ENCODE measurements at regions not wholly inside any gene's neighbourhood (a gene's known extent, or its start where the extent isn't known, plus 50 kb on each side); places are given as distances from the start of the nearest gene placed in this dataset.

GRCh38 chr4:152106113-152106763 is 345.4 kb upstream of the GATB start:
- Histone ChIP-seq H4K20me1 (ENCODE audit: insufficient read depth, low read length) (no peaks in the 10 kb centered on the region), H3K27ac (ENCODE audit: low read depth in 1 of 2, low read length in 2 of 2) (peak overlapping the region in 1 of 2 donors; percentile 32), H3K4me3 (replicated peaks in 1 of 3; ENCODE audit: low read depth in 2 of 3, low read length in 3 of 3) (no peak overlapping the region), H3K9me3 (replicated peaks in 1 of 2; ENCODE audit: control insufficient read depth in 1 of 2, insufficient read depth in 1 of 2, low read length in 2 of 2) (no peaks in the 10 kb centered on the region), H3K4me2 (replicated peaks; ENCODE audit: extremely low read depth, low read length, poor library complexity, severe bottlenecking) (peak overlapping the region; percentile 8), H2AFZ (ENCODE audit: insufficient read depth, low read depth, low read length, poor library complexity, severe bottlenecking) (no peak overlapping the region), H3K4me1 (ENCODE audit: control insufficient read depth in 1 of 2, insufficient read depth in 2 of 2, low read length in 2 of 2) (peaks cover 7 to 10% of the 10 kb centered on the region in 2 donors), H3K9ac (ENCODE audit: insufficient read depth, low read length, poor library complexity, severe bottlenecking) (no peak overlapping the region), H3K36me3 (replicated peaks in 1 of 2; ENCODE audit: control insufficient read depth in 1 of 2, insufficient read depth in 2 of 2, low read length in 2 of 2) (no peaks in the 10 kb centered on the region), H3K27me3 (ENCODE audit: control insufficient read depth in 2 of 2, insufficient read depth in 2 of 2, low read length in 2 of 2) (no peaks in the 10 kb centered on the region), H3K79me2 (ENCODE audit: insufficient read depth, low read length) (no peaks in the 10 kb centered on the region)
- no peak overlapping the region for H3K4me3 Mint-ChIP-seq
- H3K9me3 Mint-ChIP-seq, result peaks cover 0 to 2% (median 0%) of the 10 kb centered on the region in 7 donors
- H3K4me1 Mint-ChIP-seq, result peaks cover 12% of the 10 kb centered on the region
- peak; percentile 6 to 78 (median 26) for DNase-seq
- 10% methylated on average over 2 of the region's 6 CpGs for WGBS (ENCODE audit: insufficient coverage)
- peak overlapping the region in 2 of 7 donors; percentile 44 to 58 for H3K27ac Mint-ChIP-seq
- intact Hi-C loops (cut with micrococcal nuclease), result no loop called here
- TF ChIP-seq CTCF (IDR thresholded peaks at IDR 0.05), result no peak
- H3K36me3 Mint-ChIP-seq, result no peaks in the 10 kb centered on the region
- peaks cover 1 to 4% (median 3%) of the 10 kb centered on the region in 3 donors for H3K27me3 Mint-ChIP-seq (ENCODE audit: low read depth in 3 of 3)

- intact Hi-C loops (cut with micrococcal nuclease), result no loop called here
- H3K9me3 ChIP-seq (replicated peaks in 1 of 2; ENCODE audit: control insufficient read depth in 1 of 2, insufficient read depth in 1 of 2, low read length in 2 of 2), result no peaks in the 10 kb centered on the region
- H3K9ac ChIP-seq (ENCODE audit: insufficient read depth, low read length, poor library complexity, severe bottlenecking), result no peak overlapping the region
- Mint-ChIP-seq H3K36me3 (no peaks in the 10 kb centered on the region), H3K9me3 (peaks cover 0 to 2% (median 0%) of the 10 kb centered on the region in 7 donors), H3K27me3 (ENCODE audit: low read depth in 3 of 3) (peaks cover 1 to 4% (median 3%) of the 10 kb centered on the region in 3 donors), H3K27ac (no peak overlapping the region), H3K4me3 (no peak overlapping the region), H3K4me1 (peaks cover 23% of the 10 kb centered on the region)
- DNase-seq, result no peak
- no peaks in the 10 kb centered on the region for H3K36me3 ChIP-seq (replicated peaks in 1 of 2; ENCODE audit: control insufficient read depth in 1 of 2, insufficient read depth in 2 of 2, low read length in 2 of 2)
- TF ChIP-seq CTCF (IDR thresholded peaks at IDR 0.05), result no peak
- H2AFZ ChIP-seq (ENCODE audit: insufficient read depth, low read depth, low read length, poor library complexity, severe bottlenecking), result no peak overlapping the region
- peaks cover 10 to 12% of the 10 kb centered on the region in 2 donors for H3K4me1 ChIP-seq (ENCODE audit: control insufficient read depth in 1 of 2, insufficient read depth in 2 of 2, low read length in 2 of 2)
- 35% methylated on average over 2 of the region's 9 CpGs for WGBS (ENCODE audit: insufficient coverage)
- no peak overlapping the region for H3K27ac ChIP-seq (ENCODE audit: low read depth in 1 of 2, low read length in 2 of 2)
- H4K20me1 ChIP-seq (ENCODE audit: insufficient read depth, low read length), result no peaks in the 10 kb centered on the region
- H3K4me2 ChIP-seq (replicated peaks; ENCODE audit: extremely low read depth, low read length, poor library complexity, severe bottlenecking), result no peak overlapping the region
- no peaks in the 10 kb centered on the region for H3K79me2 ChIP-seq (ENCODE audit: insufficient read depth, low read length)
- no peak overlapping the region for H3K4me3 ChIP-seq (replicated peaks in 1 of 3; ENCODE audit: low read depth in 2 of 3, low read length in 3 of 3)
- no peaks in the 10 kb centered on the region for H3K27me3 ChIP-seq (ENCODE audit: control insufficient read depth in 2 of 2, insufficient read depth in 2 of 2, low read length in 2 of 2)
Measured at GRCh38 chr4:152104901-152105357, 344.1 kb upstream of the GATB start.

All from CD14-positive monocyte (primary cell).